ENCODE measurements at regions not wholly inside any gene's neighbourhood (a gene's known extent, or its start where the extent isn't known, plus 50 kb on each side); places are given as distances from the start of the nearest gene placed in this dataset.

DNA sequence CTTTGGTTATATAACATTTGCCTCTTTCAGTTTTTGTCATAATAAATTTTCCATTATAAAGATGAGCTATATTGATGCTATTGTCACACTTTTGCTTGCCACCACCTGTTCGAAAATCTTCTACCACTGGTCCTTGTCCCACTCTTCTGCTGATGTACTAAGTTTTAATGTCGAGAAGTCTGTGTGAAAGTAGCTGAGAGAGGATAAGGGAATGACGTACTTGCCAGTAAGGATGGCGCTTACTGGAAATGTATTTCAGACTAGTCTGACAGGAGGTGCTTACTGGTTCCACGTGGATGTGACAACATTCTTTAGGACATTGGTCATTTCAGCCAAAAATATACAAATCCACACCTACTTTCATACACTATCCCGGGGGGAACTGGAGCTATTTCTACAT is 132.7 kb upstream of the NR3C2 start:
- TF ChIP-seq, protein P1, sequence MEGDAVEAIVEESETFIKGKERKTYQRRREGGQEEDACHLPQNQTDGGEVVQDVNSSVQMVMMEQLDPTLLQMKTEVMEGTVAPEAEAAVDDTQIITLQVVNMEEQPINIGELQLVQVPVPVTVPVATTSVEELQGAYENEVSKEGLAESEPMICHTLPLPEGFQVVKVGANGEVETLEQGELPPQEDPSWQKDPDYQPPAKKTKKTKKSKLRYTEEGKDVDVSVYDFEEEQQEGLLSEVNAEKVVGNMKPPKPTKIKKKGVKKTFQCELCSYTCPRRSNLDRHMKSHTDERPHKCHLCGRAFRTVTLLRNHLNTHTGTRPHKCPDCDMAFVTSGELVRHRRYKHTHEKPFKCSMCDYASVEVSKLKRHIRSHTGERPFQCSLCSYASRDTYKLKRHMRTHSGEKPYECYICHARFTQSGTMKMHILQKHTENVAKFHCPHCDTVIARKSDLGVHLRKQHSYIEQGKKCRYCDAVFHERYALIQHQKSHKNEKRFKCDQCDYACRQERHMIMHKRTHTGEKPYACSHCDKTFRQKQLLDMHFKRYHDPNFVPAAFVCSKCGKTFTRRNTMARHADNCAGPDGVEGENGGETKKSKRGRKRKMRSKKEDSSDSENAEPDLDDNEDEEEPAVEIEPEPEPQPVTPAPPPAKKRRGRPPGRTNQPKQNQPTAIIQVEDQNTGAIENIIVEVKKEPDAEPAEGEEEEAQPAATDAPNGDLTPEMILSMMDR (IDR thresholded peaks at IDR 0.05) = no peak
- TF ChIP-seq MEF2A (IDR thresholded peaks at IDR 0.05; ENCODE audit: borderline replicate concordance, low read depth) (no peak), GATA2 (CRISPR knock-in tag; IDR thresholded peaks at IDR 0.05) (no peak)

Measured in SK-N-SH (cell line).